ENCODE measurements at regions not wholly inside any gene's neighbourhood (a gene's known extent, or its start where the extent isn't known, plus 50 kb on each side); places are given as distances from the start of the nearest gene placed in this dataset.

GRCh38 chr16:85294810-85295508 lies 182.7 kb upstream of the CIBAR2 start:
- DNase-seq: no peak

- DNase-seq: peak; percentile 48
Measured at GRCh38 chr16:85296859-85297660, 184.8 kb upstream of the CIBAR2 start.

GRCh38 chr16:85297881-85298280 lies 185.6 kb upstream of the CIBAR2 start:
- no peak for DNase-seq

- DNase-seq: no peak
Measured at GRCh38 chr16:85300406-85300968, 188.2 kb upstream of the CIBAR2 start.

GRCh38 chr16:85301231-85301630 lies 189.0 kb upstream of the CIBAR2 start:
- DNase-seq: no peak

GRCh38 chr16:85302018-85302847 lies 190.0 kb upstream of the CIBAR2 start:
- no peak for DNase-seq

- no peak for DNase-seq
Measured at GRCh38 chr16:85302848-85303353, 190.6 kb upstream of the CIBAR2 start.

GRCh38 chr16:85303354-85303883 lies 191.1 kb upstream of the CIBAR2 start:
- DNase-seq: peak; percentile 72

GRCh38 chr16:85304337-85304736 lies 192.1 kb upstream of the CIBAR2 start:
- DNase-seq: no peak

GRCh38 chr16:85306071-85306792 lies 194.0 kb upstream of the CIBAR2 start:
- peak; percentile 66 for DNase-seq

- no peak for DNase-seq
Measured at GRCh38 chr16:85306793-85307551, 194.7 kb upstream of the CIBAR2 start.

GRCh38 chr16:85307552-85308364 lies 195.5 kb upstream of the CIBAR2 start:
- DNase-seq: no peak

- no peak for DNase-seq
Measured at GRCh38 chr16:85308611-85309540, 196.6 kb upstream of the CIBAR2 start.

GRCh38 chr16:85309656-85310587 lies 197.7 kb upstream of the CIBAR2 start:
- no peak for DNase-seq

- peak; percentile 22 for DNase-seq
Measured at GRCh38 chr16:85310868-85311585, 198.8 kb upstream of the CIBAR2 start.

- no peak for DNase-seq
Measured at GRCh38 chr16:85311741-85312140, 199.5 kb upstream of the CIBAR2 start.

GRCh38 chr16:85312174-85312573 lies 199.9 kb upstream of the CIBAR2 start:
- no peak for DNase-seq

All from CD4-positive, alpha-beta T cell treated with Interleukin-10 for 1 hour (primary cell).